ENCODE measurements at regions not wholly inside any gene's neighbourhood (a gene's known extent, or its start where the extent isn't known, plus 50 kb on each side); places are given as distances from the start of the nearest gene placed in this dataset.

DNA sequence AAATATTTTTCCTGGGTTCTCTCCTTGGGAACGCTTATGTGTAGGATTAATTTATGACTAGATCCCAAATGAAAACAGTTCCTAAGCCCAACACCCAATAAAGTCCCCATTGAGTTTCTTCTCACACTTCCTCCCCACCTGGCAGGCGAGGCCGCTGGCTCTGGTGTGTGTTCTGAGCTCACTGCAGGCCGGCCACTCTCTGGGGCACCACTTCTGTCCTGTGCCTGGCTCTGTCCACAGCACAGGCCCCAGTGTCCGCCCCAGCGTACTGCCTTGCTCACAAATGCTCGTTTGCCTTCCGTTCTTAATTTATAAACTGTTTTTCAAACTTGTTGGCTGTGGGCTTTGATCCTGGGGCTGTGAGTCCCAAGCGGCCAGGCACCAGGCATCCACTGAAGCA, 90.6 kb downstream of the TLR5 start:
- DNase-seq (ENCODE audit: low spot score): no peak

DNA sequence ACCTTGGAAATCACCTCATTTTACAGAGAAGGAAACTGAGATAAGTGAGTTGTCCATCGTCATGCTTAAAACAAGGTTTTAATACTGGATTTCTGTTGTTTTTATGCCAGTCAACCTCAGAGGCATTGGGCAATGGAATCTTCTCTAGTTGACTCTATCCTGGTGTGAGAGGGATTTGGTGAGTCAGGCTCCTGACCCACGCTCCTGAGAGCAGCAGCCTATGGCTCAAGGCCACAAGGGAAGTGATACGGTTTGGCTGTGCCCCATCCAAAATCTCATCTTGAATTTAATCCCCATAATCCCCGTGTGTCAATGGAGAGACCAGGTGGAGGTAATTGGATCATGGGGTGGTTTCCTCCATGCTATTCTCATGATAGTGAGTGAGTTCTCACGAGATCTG, 90.1 kb downstream of the TLR5 start:
- DNase-seq (ENCODE audit: low spot score): no peak

DNA sequence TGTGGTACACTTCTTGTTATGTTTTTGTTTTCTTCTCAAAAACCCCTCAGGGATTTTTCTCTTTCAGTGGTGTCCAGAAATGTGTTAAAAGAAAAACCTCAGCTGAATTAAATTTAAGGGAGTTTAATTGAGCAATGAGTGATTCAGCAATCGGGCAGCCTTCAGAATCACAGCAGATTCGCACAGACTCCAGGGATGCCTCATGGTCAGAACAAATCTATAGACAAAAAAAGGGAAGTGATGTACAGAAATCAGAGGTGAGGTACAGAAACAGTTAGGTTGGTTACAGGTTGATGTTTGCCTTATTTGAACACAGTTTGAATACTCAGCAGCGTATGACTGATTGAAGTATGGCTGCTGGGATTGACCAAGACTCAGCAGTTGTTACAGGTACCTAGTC, 86.2 kb downstream of the TLR5 start:
- no peak for DNase-seq (ENCODE audit: low spot score)

DNA sequence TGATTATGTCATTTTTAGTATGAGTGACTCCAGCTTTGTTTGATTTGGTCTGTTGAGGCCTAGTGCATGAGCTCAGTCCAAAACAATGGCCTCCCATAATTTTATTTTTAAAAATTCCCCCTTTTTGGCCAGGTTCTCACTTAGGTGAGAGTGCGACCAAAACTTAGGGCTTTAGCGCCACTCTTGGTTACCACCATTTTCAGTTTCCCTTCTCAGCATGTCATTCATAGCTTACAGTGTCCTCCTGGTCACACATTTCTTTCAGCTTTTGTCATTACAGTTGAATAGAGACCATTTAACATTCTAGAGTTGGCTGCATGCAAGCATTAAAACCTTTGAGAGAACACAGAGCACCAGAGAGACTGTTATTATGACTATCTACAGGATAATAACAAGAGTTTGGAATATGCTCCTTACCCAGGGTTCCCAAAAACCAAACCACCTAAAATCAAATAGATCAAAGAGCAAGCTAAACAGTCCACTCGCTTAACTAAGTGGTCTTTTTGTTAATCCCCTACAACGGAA, 85.4 kb downstream of the TLR5 start:
- no peak for DNase-seq (ENCODE audit: low spot score)
